ENCODE measurements at regions not wholly inside any gene's neighbourhood (a gene's known extent, or its start where the extent isn't known, plus 50 kb on each side); places are given as distances from the start of the nearest gene placed in this dataset.

- TF ChIP-seq CTCF (conservative IDR thresholded peaks at IDR 0.05; ENCODE audit: low read depth, low read length), result no peak
- no peak for TF ChIP-seq MAFK (IDR thresholded peaks at IDR 0.05; ENCODE audit: low read depth, low read length)
- TF ChIP-seq RFX5 (IDR thresholded peaks at IDR 0.05; ENCODE audit: low read depth, low read length), result no peak
- TF ChIP-seq POLR2A (IDR thresholded peaks at IDR 0.05; ENCODE audit: low read depth, low read length), result no peak
- TF ChIP-seq ELK1 (IDR thresholded peaks at IDR 0.05; ENCODE audit: borderline replicate concordance, low read depth, low read length), result no peak
- no peak for TF ChIP-seq MXI1 (IDR thresholded peaks at IDR 0.05; ENCODE audit: borderline replicate concordance, low read depth, low read length)
Observed at GRCh38 chr3:87996882-87997281, 61.9 kb downstream of the CGGBP1 start.

Measured in IMR-90 (cell line).